Mesodermal cell (in vitro differentiated cells): ENCODE measurements at regions not wholly inside any gene's neighbourhood (a gene's known extent, or its start where the extent isn't known, plus 50 kb on each side); places are given as distances from the start of the nearest gene placed in this dataset.

Source experiments
- H3K27ac ChIP-seq: 2 replicates; pipeline ENCODE4 v1.7.0; 2013; ENCODE audit warnings: mild to moderate bottlenecking, low read depth, low read length, moderate library complexity; ENCODE audit not compliant: severe bottlenecking
- H3K36me3 ChIP-seq: 2 replicates; pipeline ENCODE4 v1.7.1; 2013; ENCODE audit warnings: mild to moderate bottlenecking, low read length, moderate library complexity; ENCODE audit not compliant: control insufficient read depth, insufficient read depth
- H3K4me1 ChIP-seq: one replicate; pipeline ENCODE4 v1.7.1; 2013; ENCODE audit warnings: mild to moderate bottlenecking, low read length; ENCODE audit not compliant: insufficient read depth, control insufficient read depth, poor library complexity, severe bottlenecking
- H3K4me3 ChIP-seq: 2 replicates; pipeline ENCODE4 v1.7.0; 2013; ENCODE audit warnings: low read length, control low read depth, mild to moderate bottlenecking; ENCODE audit not compliant: insufficient read depth, poor library complexity, severe bottlenecking; ENCODE audit errors: extremely low read depth
- H3K9me3 ChIP-seq: 2 replicates; pipeline ENCODE4 v1.7.1; 2013; ENCODE audit warnings: mild to moderate bottlenecking, low read length, moderate library complexity; ENCODE audit not compliant: control insufficient read depth
- WGBS, 2 experiments: methylation state at CpG; one replicate each; pipeline ENCODE4 v1.1.5; 2013; ENCODE audit warnings: missing lambda C conversion rate in 2 of 2; ENCODE audit not compliant: insufficient coverage in 2 of 2; 5-methylcytosine and 5-hydroxymethylcytosine counted together

DNA sequence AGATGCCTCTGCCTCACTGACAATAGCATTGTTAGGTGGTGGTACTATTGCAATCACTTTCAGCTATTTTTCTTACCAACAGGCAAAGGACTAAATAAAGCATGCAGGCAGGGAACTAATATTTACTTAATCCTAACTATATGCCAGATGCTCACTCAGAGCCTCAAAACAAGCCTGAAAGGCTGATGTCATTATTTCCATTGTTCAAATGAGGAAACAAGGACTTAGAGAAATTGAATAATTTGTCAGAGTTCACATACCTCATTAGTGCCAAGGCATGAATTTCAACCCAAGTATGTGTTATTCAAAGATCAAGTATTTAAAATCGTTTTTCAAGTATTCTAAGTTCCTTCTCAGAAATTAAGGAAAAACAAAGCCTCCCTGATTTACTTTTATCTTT lies 374.9 kb upstream of the TECRL start:
- 17% methylated on average over 1 of the region's 1 CpG; no CpG with 5 or more reads in 1 of the 2 experiments for WGBS, 2 experiments

DNA sequence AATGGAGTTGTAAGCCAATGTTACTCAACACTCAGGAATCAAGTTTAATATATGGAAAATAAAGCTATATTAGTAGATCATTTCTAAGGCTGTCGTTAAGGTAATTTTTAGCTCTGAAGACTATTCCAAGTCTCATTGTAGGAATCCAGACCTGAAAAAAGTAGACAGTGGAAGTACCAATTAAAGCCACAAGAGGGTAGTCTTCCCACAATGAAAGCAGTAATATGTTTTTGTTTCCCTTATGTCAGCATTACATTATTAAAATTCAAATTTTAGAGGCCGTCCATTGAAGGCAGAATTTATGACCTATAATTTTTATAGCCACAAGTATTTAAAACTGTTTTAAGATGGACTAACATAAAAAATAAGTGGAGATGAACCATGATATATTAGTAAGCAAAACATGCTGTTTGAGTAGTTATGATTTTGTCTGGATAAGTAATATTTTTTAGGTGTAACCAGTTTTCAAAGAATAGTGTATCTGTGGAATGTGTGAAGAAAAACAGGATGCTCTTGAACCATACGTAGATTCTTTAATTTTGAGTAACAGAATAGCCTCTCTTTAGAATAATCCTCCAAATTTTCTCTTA lies 372.6 kb upstream of the TECRL start:
- H3K4me3 ChIP-seq = no peak overlapping the region
- H3K36me3 ChIP-seq = no peaks in the 10 kb centered on the region
- no peaks in the 10 kb centered on the region for H3K9me3 ChIP-seq
- H3K27ac ChIP-seq = no peak overlapping the region
- WGBS, 2 experiments = no CpG with 5 or more reads among the region's 3 CpGs
- no peaks in the 10 kb centered on the region for H3K4me1 ChIP-seq

More for the DNA sequence above, 374.9 kb upstream of the TECRL start:
- Histone ChIP-seq H3K27ac (no peak overlapping the region), H3K9me3 (no peaks in the 10 kb centered on the region), H3K4me1 (no peaks in the 10 kb centered on the region), H3K4me3 (no peak overlapping the region), H3K36me3 (no peaks in the 10 kb centered on the region)

GRCh38 chr4:64780664-64781063 lies 371.4 kb upstream of the TECRL start:
- Histone ChIP-seq H3K4me3 (no peak overlapping the region), H3K9me3 (no peaks in the 10 kb centered on the region), H3K36me3 (no peaks in the 10 kb centered on the region), H3K4me1 (no peaks in the 10 kb centered on the region), H3K27ac (no peak overlapping the region)
- 29 to 78% methylated on average over 2 of the region's 5 CpGs for WGBS, 2 experiments

GRCh38 chr4:64777286-64777685 lies 368.0 kb upstream of the TECRL start:
- Histone ChIP-seq H3K4me1 (no peaks in the 10 kb centered on the region), H3K36me3 (no peaks in the 10 kb centered on the region), H3K27ac (no peak overlapping the region), H3K4me3 (no peak overlapping the region), H3K9me3 (no peaks in the 10 kb centered on the region)
- WGBS, 2 experiments = 79 to 88% methylated on average over 2 to 3 of the region's 3 CpGs

DNA sequence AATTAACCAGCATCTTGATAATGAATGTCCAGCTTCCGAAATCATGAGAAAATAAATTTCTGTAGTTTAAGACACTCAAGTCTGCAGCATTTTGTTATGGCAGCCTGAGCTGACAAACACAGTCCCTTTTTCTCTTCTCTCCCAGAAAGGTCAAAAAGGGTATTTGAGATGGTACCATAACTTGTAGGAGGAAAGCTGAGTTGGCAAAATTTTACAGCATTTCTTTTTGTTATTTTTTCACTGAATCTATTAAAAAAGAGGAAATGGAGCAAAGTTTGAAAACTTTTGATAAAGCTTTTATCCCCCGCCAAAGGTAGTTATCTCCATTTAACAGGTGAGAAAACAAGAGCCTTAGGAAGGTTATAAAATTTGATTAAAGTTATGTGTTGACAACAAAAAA lies 367.6 kb upstream of the TECRL start:
- Histone ChIP-seq H3K27ac (no peak overlapping the region), H3K4me1 (no peaks in the 10 kb centered on the region), H3K4me3 (no peak overlapping the region), H3K36me3 (no peaks in the 10 kb centered on the region), H3K9me3 (no peaks in the 10 kb centered on the region)
- WGBS, 2 experiments = 100% methylated on average over 2 of the region's 2 CpGs; no CpG with 5 or more reads in 1 of the 2 experiments

- H3K36me3 ChIP-seq = no peaks in the 10 kb centered on the region
- no peaks in the 10 kb centered on the region for H3K9me3 ChIP-seq
- H3K4me3 ChIP-seq = no peak overlapping the region
- H3K4me1 ChIP-seq = no peaks in the 10 kb centered on the region
- H3K27ac ChIP-seq = no peak overlapping the region
- WGBS, 2 experiments = 88 to 92% methylated on average over 3 of the region's 3 CpGs
Observed at GRCh38 chr4:64774626-64775025, 365.4 kb upstream of the TECRL start.

- Histone ChIP-seq H3K4me1 (no peaks in the 10 kb centered on the region), H3K36me3 (no peaks in the 10 kb centered on the region), H3K9me3 (no peaks in the 10 kb centered on the region), H3K4me3 (no peak overlapping the region), H3K27ac (no peak overlapping the region)
- WGBS, 2 experiments = no CpG with 5 or more reads among the region's 2 CpGs
Observed at GRCh38 chr4:64771149-64771548, 361.9 kb upstream of the TECRL start.

- Histone ChIP-seq H3K4me3 (no peak overlapping the region), H3K4me1 (no peaks in the 10 kb centered on the region), H3K9me3 (no peaks in the 10 kb centered on the region), H3K36me3 (no peaks in the 10 kb centered on the region), H3K27ac (no peak overlapping the region)
- 76 to 90% methylated on average over 2 of the region's 2 CpGs for WGBS, 2 experiments
Observed at GRCh38 chr4:64767547-64767946, 358.3 kb upstream of the TECRL start.

- Histone ChIP-seq H3K36me3 (no peaks in the 10 kb centered on the region), H3K27ac (no peak overlapping the region), H3K9me3 (no peaks in the 10 kb centered on the region), H3K4me3 (no peak overlapping the region), H3K4me1 (no peaks in the 10 kb centered on the region)
- WGBS, 2 experiments = 78 to 83% methylated on average over 1 of the region's 1 CpG
Observed at GRCh38 chr4:64766565-64766964, 357.3 kb upstream of the TECRL start.

- 42% methylated on average over 2 of the region's 2 CpGs for WGBS, 2 experiments
- no peak overlapping the region for H3K27ac ChIP-seq
- peaks cover 6% of the 10 kb centered on the region for H3K9me3 ChIP-seq
- no peaks in the 10 kb centered on the region for H3K36me3 ChIP-seq
- H3K4me3 ChIP-seq = no peak overlapping the region
- H3K4me1 ChIP-seq = no peaks in the 10 kb centered on the region
Observed at GRCh38 chr4:64756016-64756415, 346.8 kb upstream of the TECRL start.

GRCh38 chr4:64747919-64748715 lies 338.9 kb upstream of the TECRL start:
- H3K4me3 ChIP-seq = no peak overlapping the region
- H3K27ac ChIP-seq = no peak overlapping the region
- H3K9me3 ChIP-seq = no peaks in the 10 kb centered on the region
- H3K4me1 ChIP-seq = no peaks in the 10 kb centered on the region
- H3K36me3 ChIP-seq = no peaks in the 10 kb centered on the region
- 91 to 96% methylated on average over 17 to 18 of the region's 21 CpGs for WGBS, 2 experiments
